Sigmoid colon (tissue), 4 donors: ENCODE measurements at regions not wholly inside any gene's neighbourhood (a gene's known extent, or its start where the extent isn't known, plus 50 kb on each side); places are given as distances from the start of the nearest gene placed in this dataset.
"Not testable (repeated sequence)": the region's sequence is repeated elsewhere in the genome, so short reads cannot be mapped to it uniquely, and the experiment has no call there.

Source experiments
- EP300 ChIP-seq, 4 donors: sonication (generic); formaldehyde crosslinking; IDR thresholded peaks; one replicate each; pipeline ENCODE4 v1.6.1; 2017; ENCODE audit warnings: antibody characterized with exemption in 4 of 4
- POLR2AphosphoS5 ChIP-seq, 4 donors: sonication (generic); formaldehyde crosslinking; IDR thresholded peaks; one replicate each; pipeline ENCODE4 v1.6.1; 2017; ENCODE audit warnings: antibody characterized with exemption in 4 of 4
- TF ChIP-seq, protein P1 (sequence below), 4 experiments: fragments of 450-650 bp in 3 of 4; fragments of 200-600 bp in 1 of 4; IDR thresholded peaks; one replicate each; pipeline ENCODE4 v1.5.1; 2016 to 2019; ENCODE audit warnings: antibody characterized with exemption in 4 of 4, mild to moderate bottlenecking in 3 of 4, moderate library complexity in 2 of 4

DNA sequence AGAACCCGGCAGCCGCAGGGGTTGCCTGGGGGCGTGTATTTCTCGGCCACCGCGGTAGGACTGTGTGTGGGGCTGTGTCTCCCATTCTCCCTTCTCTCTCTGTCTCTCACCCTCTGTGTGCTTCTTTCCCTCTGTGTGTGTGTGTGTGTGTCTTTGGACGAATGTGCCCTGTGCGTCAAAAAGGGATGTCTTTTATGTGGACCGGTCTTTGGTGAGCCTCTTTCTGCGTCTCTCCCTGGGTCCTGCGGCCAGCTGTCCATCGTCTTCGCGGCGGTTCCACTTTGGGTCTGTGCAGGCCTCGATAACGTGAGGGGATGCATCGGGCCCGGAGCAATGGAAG, 692.1 kb downstream of the KCNJ18 start:
- TF ChIP-seq, protein P1, sequence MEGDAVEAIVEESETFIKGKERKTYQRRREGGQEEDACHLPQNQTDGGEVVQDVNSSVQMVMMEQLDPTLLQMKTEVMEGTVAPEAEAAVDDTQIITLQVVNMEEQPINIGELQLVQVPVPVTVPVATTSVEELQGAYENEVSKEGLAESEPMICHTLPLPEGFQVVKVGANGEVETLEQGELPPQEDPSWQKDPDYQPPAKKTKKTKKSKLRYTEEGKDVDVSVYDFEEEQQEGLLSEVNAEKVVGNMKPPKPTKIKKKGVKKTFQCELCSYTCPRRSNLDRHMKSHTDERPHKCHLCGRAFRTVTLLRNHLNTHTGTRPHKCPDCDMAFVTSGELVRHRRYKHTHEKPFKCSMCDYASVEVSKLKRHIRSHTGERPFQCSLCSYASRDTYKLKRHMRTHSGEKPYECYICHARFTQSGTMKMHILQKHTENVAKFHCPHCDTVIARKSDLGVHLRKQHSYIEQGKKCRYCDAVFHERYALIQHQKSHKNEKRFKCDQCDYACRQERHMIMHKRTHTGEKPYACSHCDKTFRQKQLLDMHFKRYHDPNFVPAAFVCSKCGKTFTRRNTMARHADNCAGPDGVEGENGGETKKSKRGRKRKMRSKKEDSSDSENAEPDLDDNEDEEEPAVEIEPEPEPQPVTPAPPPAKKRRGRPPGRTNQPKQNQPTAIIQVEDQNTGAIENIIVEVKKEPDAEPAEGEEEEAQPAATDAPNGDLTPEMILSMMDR (IDR thresholded peaks at IDR 0.05): not testable (repeated sequence)
- TF ChIP-seq POLR2AphosphoS5, EP300 (IDR thresholded peaks at IDR 0.05): not testable (repeated sequence)
